GM12878 (cell line): ENCODE measurements at regions not wholly inside any gene's neighbourhood (a gene's known extent, or its start where the extent isn't known, plus 50 kb on each side); places are given as distances from the start of the nearest gene placed in this dataset.
A peak's percentile ranks its signal among the peaks of the same experiment; 100 is the strongest.

Source experiments
- ATAC-seq: fragments of 200-7000 bp; cut with Tn5 transposase; 3 replicates; pipeline ENCODE4 v1.9.1; 2020; ENCODE audit warnings: mild to moderate bottlenecking, moderate library complexity
- BruUV-seq: library from RNA; stranded (reverse); fragments of 400-500 nt; replicated peaks from 2 replicates; lab custom pipeline; 2021; lab: Mats Ljungman, UMichigan
- CTCF ChIA-PET: fragments of 300-600 bp; sonication (Branson Sonifier 250); formaldehyde crosslinking; extraction: SDS; loops from one replicate; lab custom pipeline; 2021; ENCODE audit warnings: inconsistent platforms; lab: Yijun Ruan, JAX
- POLR2A ChIA-PET: fragments of 350-600 bp; formaldehyde crosslinking; extraction: SDS; loops from one replicate; lab custom pipeline; 2021; ENCODE audit warnings: inconsistent platforms; lab: Charles Lee
- RAD21 ChIA-PET: fragments of 300-600 bp; sonication (Branson Sonifier 250); formaldehyde crosslinking; loops from one replicate; lab custom pipeline; 2023; ENCODE audit warnings: antibody characterized with exemption; ENCODE audit not compliant: unreplicated experiment; lab: Charles Lee
- SMC1A ChIA-PET: fragments of 300-600 bp; sonication (Branson Sonifier 250); formaldehyde crosslinking; loops from one replicate; lab custom pipeline; 2023; ENCODE audit not compliant: unreplicated experiment, uncharacterized antibody; lab: Charles Lee
- DNase-seq: peaks from one replicate; pipeline ENCODE4 v3.0.0-alpha.2; 2011; ENCODE audit warnings: low read depth, low spot score
- FAIRE-seq: peaks from 3 replicates; lab custom pipeline; 2011; peaks lifted over from hg19 to GRCh38; lab: Jason Lieb, UNC
- H2AFZ ChIP-seq: 2 replicates; pipeline ENCODE4 v1.6.0; 2011; ENCODE audit warnings: low read depth, low read length, control low read depth; ENCODE audit not compliant: control insufficient read depth
- H3K27ac ChIP-seq: 2 replicates; pipeline ENCODE4 v1.5.1; 2011; ENCODE audit warnings: control low read depth; ENCODE audit not compliant: control insufficient read depth, insufficient read depth
- H3K27me3 ChIP-seq, 2 experiments: replicated peaks in 1 of 2; 2 replicates each; pipeline versions ENCODE4 v1.6.0 to v1.6.1; 2011; ENCODE audit warnings: low read length in 1 of 2; ENCODE audit not compliant: control insufficient read depth in 2 of 2, insufficient read depth in 2 of 2
- H3K36me3 ChIP-seq, 2 experiments: 2 replicates each; pipeline ENCODE4 v1.5.1; 2011; ENCODE audit warnings: low read length in 1 of 2; ENCODE audit not compliant: control insufficient read depth in 2 of 2, insufficient read depth in 2 of 2
- H3K4me1 ChIP-seq: 2 replicates; pipeline ENCODE4 v1.6.1; 2011; ENCODE audit warnings: mild to moderate bottlenecking, low read length, moderate library complexity, mixed read lengths; ENCODE audit not compliant: control insufficient read depth, insufficient read depth
- H3K4me2 ChIP-seq: 2 replicates; pipeline ENCODE4 v1.6.0; 2011; ENCODE audit warnings: control low read depth; ENCODE audit not compliant: control insufficient read depth, insufficient read depth
- H3K4me3 ChIP-seq: fragments of 200-600 bp; sonication (generic); 2 replicates; pipeline ENCODE4 v1.5.1; 2016
- H3K79me2 ChIP-seq: 2 replicates; pipeline ENCODE4 v1.6.0; 2011; ENCODE audit warnings: low read length; ENCODE audit not compliant: control insufficient read depth, insufficient read depth
- H3K9ac ChIP-seq: 2 replicates; pipeline ENCODE4 v1.8.0; 2011; ENCODE audit warnings: low read length, control low read depth, mixed read lengths; ENCODE audit not compliant: control insufficient read depth, insufficient read depth
- H3K9me3 ChIP-seq: replicated peaks from 3 replicates; pipeline ENCODE4 v1.5.1; 2011; ENCODE audit warnings: mild to moderate bottlenecking, low read length; ENCODE audit not compliant: control insufficient read depth, insufficient read depth
- H4K20me1 ChIP-seq: 2 replicates; pipeline ENCODE4 v1.6.0; 2011; ENCODE audit not compliant: control insufficient read depth, insufficient read depth
- BCL3 ChIP-seq: IDR thresholded peaks from 2 replicates; pipeline ENCODE4 v1.6.1; 2011; ENCODE audit warnings: borderline replicate concordance, low read depth, mild to moderate bottlenecking, moderate library complexity, low read length; ENCODE audit not compliant: insufficient read depth, poor library complexity, severe bottlenecking
- CBX3 ChIP-seq: fragments of 200-600 bp; sonication (generic); IDR thresholded peaks from 2 replicates; pipeline ENCODE4 v1.6.1; 2016; ENCODE audit warnings: low read depth, borderline replicate concordance
- IKZF1 ChIP-seq: fragments of 450-650 bp; conservative IDR thresholded peaks from 2 replicates; pipeline ENCODE4 v1.6.1; 2017; ENCODE audit warnings: antibody characterized with exemption, mild to moderate bottlenecking
- IKZF2 ChIP-seq, 2 experiments: fragments of 450-650 bp; IDR thresholded peaks; 2 replicates each; pipeline ENCODE4 v1.6.1; 2017; ENCODE audit warnings: mild to moderate bottlenecking in 2 of 2, moderate library complexity in 2 of 2
- NR2F1 ChIP-seq: fragments of 450-650 bp; conservative IDR thresholded peaks from 2 replicates; pipeline ENCODE4 v1.6.1; 2017; ENCODE audit warnings: mild to moderate bottlenecking
- RUNX3 ChIP-seq: IDR thresholded peaks from 2 replicates; pipeline ENCODE4 v1.6.1; 2012; ENCODE audit warnings: low read length, inconsistent platforms
- SKIL ChIP-seq: fragments of 450-650 bp; IDR thresholded peaks from 2 replicates; pipeline ENCODE4 v1.6.1; 2017; ENCODE audit warnings: mild to moderate bottlenecking, low read depth, inconsistent platforms; ENCODE audit not compliant: poor library complexity, severe bottlenecking
- ZBTB4 ChIP-seq: fragments of 450-650 bp; formaldehyde crosslinking; IDR thresholded peaks from 2 replicates; pipeline ENCODE4 v1.4.0; 2022; ENCODE audit warnings: mild to moderate bottlenecking, moderate library complexity
- ZBTB40 ChIP-seq: fragments of 450-650 bp; IDR thresholded peaks from 2 replicates; pipeline ENCODE4 v1.6.1; 2016; ENCODE audit warnings: mild to moderate bottlenecking, moderate library complexity, borderline replicate concordance
- WGBS: methylation state at CpG from one replicate; pipeline ENCODE4 v1.1.6; 2016; ENCODE audit warnings: low lambda C conversion rate; ENCODE audit not compliant: insufficient replicate concordance, insufficient coverage; ENCODE audit errors: missing lambda C conversion rate; 5-methylcytosine and 5-hydroxymethylcytosine counted together
- in situ Hi-C: fragments of 300-500 bp; cut with MboI; formaldehyde crosslinking; loops from 9 replicates; pipeline ENCODE4 v1.14.3; 2018; ENCODE audit warnings: mixed read lengths
- intact Hi-C: fragments of 100-400 bp; cut with micrococcal nuclease; formaldehyde crosslinking; loops from one replicate; pipeline ENCODE4 v1.14.2; 2022; ENCODE audit not compliant: unreplicated experiment

- no peak overlapping the region for H3K9ac ChIP-seq
- BruUV-seq = no TSS peak
- ChIA-PET SMC1A (interaction anchor here (1.4 to 2.7 kb wide), 4 partner anchors 8 to 20 kb away, joined by 4 to 18 read pairs (median 6); no protein-coding TSS in a partner anchor), RAD21 (interaction anchor here (1.2 to 1.6 kb wide), 2 partner anchors 8 to 13 kb away, joined by 3 to 9 read pairs; no protein-coding TSS in a partner anchor), POLR2A (interaction anchor here (1.5 kb wide), 1 partner anchor 14 kb away, joined by 3 read pairs; no protein-coding TSS in a partner anchor), CTCF (interaction anchor here (0.9 to 1.8 kb wide), 3 partner anchors 14 to 396 kb away, joined by 3 to 4 read pairs (median 3); no protein-coding TSS in a partner anchor)
- no peak for DNase-seq
- FAIRE-seq = no peak
- no peaks in the 10 kb centered on the region for H3K4me1 ChIP-seq
- no peak overlapping the region for H3K4me3 ChIP-seq
- ATAC-seq = peak; percentile 53
- TF ChIP-seq SKIL (peak; percentile 63), IKZF1 (peak; percentile 57), BCL3 (no peak), CBX3 (no peak), ZBTB40 (no peak), NR2F1 (peak; percentile 63; the same call in 1 of the 2 replicates), IKZF2 (IDR thresholded peaks at IDR 0.05) (peak in 1 of 2 experiments; percentile 43; a peak in 2 of 4 replicates), RUNX3 (no peak), ZBTB4 (CRISPR knock-in tag) (no peak)
- in situ Hi-C loops = no loop called here
- intact Hi-C loops = no loop called here
- no peaks in the 10 kb centered on the region for H3K79me2 ChIP-seq
- no peak overlapping the region for H3K27ac ChIP-seq
- no peak overlapping the region for H3K4me2 ChIP-seq
- no peak overlapping the region for H2AFZ ChIP-seq
- 50% methylated on average over 17 of the region's 17 CpGs for WGBS
- no peaks in the 10 kb centered on the region for H3K27me3 ChIP-seq
- H3K36me3 ChIP-seq = no peaks in the 10 kb centered on the region
- no peaks in the 10 kb centered on the region for H4K20me1 ChIP-seq
- no peaks in the 10 kb centered on the region for H3K9me3 ChIP-seq
Measured at GRCh38 chr9:107737987-107738743, 248.6 kb upstream of the KLF4 start.
